Prostate gland (tissue), 2 donors: ENCODE measurements at regions not wholly inside any gene's neighbourhood (a gene's known extent, or its start where the extent isn't known, plus 50 kb on each side); places are given as distances from the start of the nearest gene placed in this dataset.

Experiments
- DNase-seq: peaks from one replicate; pipeline ENCODE4 v3.0.0-alpha.2; 2019; ENCODE audit warnings: low spot score
- H3K27ac ChIP-seq, 2 donors: fragments of 200-600 bp; sonication (generic); 2 replicates each; pipeline ENCODE4 v1.5.1; 2017 to 2019
- H3K27me3 ChIP-seq: fragments of 200-600 bp; sonication (generic); replicated peaks from 2 replicates; pipeline ENCODE4 v1.5.1; 2019; ENCODE audit not compliant: insufficient read depth
- H3K36me3 ChIP-seq, 2 donors: fragments of 200-600 bp; sonication (generic); 1 replicate in 1 of 2; 2 replicates in 1 of 2; pipeline versions ENCODE4 v1.5.1 to v1.8.1; 2017 to 2019
- H3K4me1 ChIP-seq: fragments of 200-600 bp; sonication (generic); replicated peaks from 2 replicates; pipeline ENCODE4 v1.5.1; 2019
- H3K4me3 ChIP-seq, 2 donors: fragments of 200-600 bp; sonication (generic); 2 replicates each; pipeline ENCODE4 v1.5.1; 2017 to 2019
- H3K9me3 ChIP-seq: fragments of 200-600 bp; sonication (generic); 2 replicates; pipeline ENCODE4 v1.5.1; 2017
- POLR2A ChIP-seq: fragments of 450-650 bp; IDR thresholded peaks from one replicate; pipeline ENCODE4 v1.6.1; 2016; ENCODE audit warnings: antibody characterized with exemption, mild to moderate bottlenecking
- POLR2AphosphoS5 ChIP-seq: sonication (generic); formaldehyde crosslinking; IDR thresholded peaks from one replicate; pipeline ENCODE4 v1.6.1; 2017; ENCODE audit warnings: antibody characterized with exemption
- WGBS: methylation state at CpG from one replicate; pipeline ENCODE4 v1.1.5; 2018; 5-methylcytosine and 5-hydroxymethylcytosine counted together
- intact Hi-C: fragments of 100-400 bp; cut with DNase I; formaldehyde crosslinking; loops from one replicate; pipeline ENCODE4 v1.14.2; 2022
- TF ChIP-seq, protein P1 (sequence below), 4 experiments: fragments of 200-600 bp in 2 of 4; fragments of 450-650 bp in 2 of 4; sonication (generic) in 2 of 4; IDR thresholded peaks; 1 replicate in 3 of 4; 2 replicates in 1 of 4; pipeline ENCODE4 v1.5.1; 2016 to 2019; ENCODE audit warnings: antibody characterized with exemption in 4 of 4, mild to moderate bottlenecking in 2 of 4, moderate library complexity in 2 of 4

DNA sequence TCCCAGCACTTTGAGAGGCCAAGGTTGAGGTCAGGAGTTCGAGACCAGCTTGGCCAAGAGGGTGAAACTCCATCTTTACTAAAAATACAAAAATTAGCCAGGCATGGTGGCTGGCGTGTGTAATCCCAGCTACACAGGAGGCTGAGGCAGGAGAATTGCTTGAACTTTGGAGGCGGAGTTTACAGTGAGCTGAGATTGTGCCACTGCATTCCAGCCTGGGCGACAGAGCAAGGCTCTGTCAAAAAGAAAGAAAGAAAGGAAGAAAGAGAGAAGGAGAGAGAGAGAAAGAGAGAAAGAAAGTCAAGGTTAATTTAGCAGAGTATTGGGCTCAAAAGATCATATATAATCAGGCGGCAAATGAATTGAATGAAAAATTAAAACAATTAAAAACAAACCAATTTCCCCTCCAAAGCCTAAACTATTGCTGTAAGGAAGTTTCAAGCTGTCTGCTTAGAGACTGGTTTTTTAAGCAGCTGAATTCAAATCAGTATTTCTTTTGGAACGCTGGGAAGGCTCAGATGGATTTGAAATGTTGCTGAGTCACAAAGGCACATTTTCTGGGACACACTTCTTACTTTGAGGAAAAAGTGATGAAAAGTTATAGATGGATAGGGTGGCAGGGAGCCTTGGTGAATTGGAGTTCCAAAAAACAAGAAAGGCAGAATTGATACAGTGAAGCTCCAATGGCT, 81.3 kb upstream of the BHLHE40 start:
- Histone ChIP-seq H3K4me1 (no peaks in the 10 kb centered on the region), H3K27ac (peak overlapping the region; percentile 26 to 45), H3K4me3 (no peak overlapping the region), H3K9me3 (no peaks in the 10 kb centered on the region), H3K27me3 (no peaks in the 10 kb centered on the region), H3K36me3 (no peaks in the 10 kb centered on the region)
- TF ChIP-seq POLR2A (no peak), POLR2AphosphoS5 (no peak)
- TF ChIP-seq, protein P1, sequence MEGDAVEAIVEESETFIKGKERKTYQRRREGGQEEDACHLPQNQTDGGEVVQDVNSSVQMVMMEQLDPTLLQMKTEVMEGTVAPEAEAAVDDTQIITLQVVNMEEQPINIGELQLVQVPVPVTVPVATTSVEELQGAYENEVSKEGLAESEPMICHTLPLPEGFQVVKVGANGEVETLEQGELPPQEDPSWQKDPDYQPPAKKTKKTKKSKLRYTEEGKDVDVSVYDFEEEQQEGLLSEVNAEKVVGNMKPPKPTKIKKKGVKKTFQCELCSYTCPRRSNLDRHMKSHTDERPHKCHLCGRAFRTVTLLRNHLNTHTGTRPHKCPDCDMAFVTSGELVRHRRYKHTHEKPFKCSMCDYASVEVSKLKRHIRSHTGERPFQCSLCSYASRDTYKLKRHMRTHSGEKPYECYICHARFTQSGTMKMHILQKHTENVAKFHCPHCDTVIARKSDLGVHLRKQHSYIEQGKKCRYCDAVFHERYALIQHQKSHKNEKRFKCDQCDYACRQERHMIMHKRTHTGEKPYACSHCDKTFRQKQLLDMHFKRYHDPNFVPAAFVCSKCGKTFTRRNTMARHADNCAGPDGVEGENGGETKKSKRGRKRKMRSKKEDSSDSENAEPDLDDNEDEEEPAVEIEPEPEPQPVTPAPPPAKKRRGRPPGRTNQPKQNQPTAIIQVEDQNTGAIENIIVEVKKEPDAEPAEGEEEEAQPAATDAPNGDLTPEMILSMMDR (IDR thresholded peaks at IDR 0.05) = no peak
- intact Hi-C loops = loop anchor here (5.0 kb wide), 1 partner anchor 89 kb away; no protein-coding TSS in a partner anchor
- DNase-seq = no peak
- WGBS = 71% methylated on average over 6 of the region's 6 CpGs

DNA sequence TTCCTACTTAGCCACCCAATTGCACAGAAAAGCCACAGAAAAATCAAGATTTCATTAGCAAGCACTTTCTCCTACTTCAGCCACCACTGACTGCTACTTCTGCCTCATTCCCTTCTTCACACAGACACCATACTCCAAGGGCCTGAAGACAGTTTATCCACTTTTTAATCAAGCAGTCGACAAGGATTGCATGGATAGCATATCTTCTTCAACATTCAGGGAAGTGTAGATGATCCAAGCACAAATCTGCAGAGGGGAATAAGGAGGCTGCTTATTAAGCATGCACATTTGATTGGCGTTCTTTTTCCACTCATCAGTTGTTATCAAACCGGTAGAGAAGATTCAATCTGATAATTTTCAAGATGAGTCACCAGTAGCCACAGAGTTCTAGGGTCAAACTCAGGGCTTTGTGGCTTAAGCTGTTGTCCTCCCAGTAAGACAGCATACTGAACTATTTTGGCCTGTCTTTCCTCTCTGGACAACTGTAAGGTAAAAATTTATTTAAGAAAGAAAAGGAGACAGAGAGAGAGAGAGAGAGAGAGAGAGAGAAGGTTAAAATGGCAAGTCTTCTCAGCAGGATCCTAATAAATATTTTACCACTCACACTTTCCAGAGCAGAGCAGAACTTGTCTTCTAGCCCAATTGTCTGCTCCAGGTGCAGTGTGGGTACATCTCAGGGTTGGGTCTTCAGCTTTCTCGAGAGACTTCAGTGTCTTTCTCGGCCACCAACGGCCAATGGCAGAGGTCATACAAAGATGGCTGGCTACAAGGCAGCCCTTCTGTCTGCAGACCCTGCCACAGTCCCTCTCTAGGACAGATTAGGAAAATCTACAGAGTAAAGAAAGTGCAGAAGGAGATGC, 80.6 kb upstream of the BHLHE40 start:
- WGBS = 44% methylated on average over 6 of the region's 6 CpGs
- Histone ChIP-seq H3K9me3 (no peaks in the 10 kb centered on the region), H3K36me3 (no peaks in the 10 kb centered on the region), H3K27ac (peak overlapping the region; percentile 45 to 48), H3K27me3 (no peaks in the 10 kb centered on the region), H3K4me3 (no peak overlapping the region), H3K4me1 (no peaks in the 10 kb centered on the region)
- TF ChIP-seq, protein P1 (IDR thresholded peaks at IDR 0.05) = no peak
- TF ChIP-seq POLR2A (no peak), POLR2AphosphoS5 (no peak)
- intact Hi-C loops = loop anchor here (5.0 kb wide), 1 partner anchor 89 kb away; no protein-coding TSS in a partner anchor
- no peak for DNase-seq

DNA sequence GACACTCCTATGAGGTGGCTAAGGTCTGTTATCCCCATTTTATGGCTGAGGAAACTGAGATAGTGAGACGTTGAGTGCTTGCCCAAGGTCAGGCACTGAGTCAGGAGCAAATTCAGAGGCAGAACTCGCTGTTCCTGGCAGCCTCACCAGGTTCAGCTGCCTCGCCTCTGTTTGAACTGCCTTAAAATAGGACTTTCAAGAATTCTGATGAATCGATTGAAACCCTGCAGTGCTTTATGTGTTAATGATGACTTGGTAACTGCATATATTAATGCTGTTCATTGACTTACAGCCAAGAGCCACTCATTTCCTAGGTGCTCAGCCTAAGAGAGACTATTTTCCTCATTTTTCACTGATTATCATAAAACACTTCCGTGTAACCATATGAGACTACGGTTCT, 79.5 kb upstream of the BHLHE40 start:
- H3K36me3 ChIP-seq = no peaks in the 10 kb centered on the region
- no peaks in the 10 kb centered on the region for H3K27me3 ChIP-seq
- H3K9me3 ChIP-seq = no peaks in the 10 kb centered on the region
- no peaks in the 10 kb centered on the region for H3K4me1 ChIP-seq
- no peak for DNase-seq
- TF ChIP-seq, protein P1 (IDR thresholded peaks at IDR 0.05) = no peak
- peak; percentile 44 for TF ChIP-seq POLR2AphosphoS5
- WGBS = 39% methylated on average over 6 of the region's 6 CpGs
- no peak overlapping the region for H3K4me3 ChIP-seq
- intact Hi-C loops = loop anchor here (5.0 kb wide), 1 partner anchor 88 kb away; no protein-coding TSS in a partner anchor
- H3K27ac ChIP-seq = peak overlapping the region; percentile 45 to 48

DNA sequence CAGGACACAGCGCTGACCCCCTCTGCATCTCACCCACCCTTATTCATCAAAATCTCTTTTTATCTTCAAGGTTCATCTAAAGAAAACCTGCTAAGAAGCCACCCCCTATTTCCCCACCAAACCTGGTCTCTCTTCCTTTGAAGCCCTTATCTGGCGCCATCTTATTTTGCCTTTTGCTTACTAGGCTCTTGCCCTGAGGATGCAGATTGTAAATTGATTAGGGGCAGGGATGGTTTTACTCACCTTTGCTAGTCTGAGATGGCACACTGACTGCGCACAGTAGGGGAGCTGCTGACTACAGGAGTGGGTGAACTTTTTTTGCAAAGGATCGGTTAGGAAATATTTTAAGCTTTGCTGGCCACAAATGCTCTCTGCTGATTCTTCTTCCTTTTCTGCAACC, 78.9 kb upstream of the BHLHE40 start:
- 93% methylated on average over 4 of the region's 4 CpGs for WGBS
- H3K27ac ChIP-seq = peak overlapping the region; percentile 45 to 48
- H3K9me3 ChIP-seq = no peaks in the 10 kb centered on the region
- no peak overlapping the region for H3K4me3 ChIP-seq
- intact Hi-C loops = no loop called here
- no peaks in the 10 kb centered on the region for H3K27me3 ChIP-seq
- H3K4me1 ChIP-seq = no peaks in the 10 kb centered on the region
- H3K36me3 ChIP-seq = no peaks in the 10 kb centered on the region
- no peak for DNase-seq
- TF ChIP-seq, protein P1 (IDR thresholded peaks at IDR 0.05) = no peak
- TF ChIP-seq POLR2AphosphoS5 = no peak
- TF ChIP-seq POLR2A = no peak
